ENCODE measurements at regions not wholly inside any gene's neighbourhood (a gene's known extent, or its start where the extent isn't known, plus 50 kb on each side); places are given as distances from the start of the nearest gene placed in this dataset.
A peak's percentile ranks its signal among the peaks of the same experiment; 100 is the strongest.
"Not testable (repeated sequence)": the region's sequence is repeated elsewhere in the genome, so short reads cannot be mapped to it uniquely, and the experiment has no call there.

DNA sequence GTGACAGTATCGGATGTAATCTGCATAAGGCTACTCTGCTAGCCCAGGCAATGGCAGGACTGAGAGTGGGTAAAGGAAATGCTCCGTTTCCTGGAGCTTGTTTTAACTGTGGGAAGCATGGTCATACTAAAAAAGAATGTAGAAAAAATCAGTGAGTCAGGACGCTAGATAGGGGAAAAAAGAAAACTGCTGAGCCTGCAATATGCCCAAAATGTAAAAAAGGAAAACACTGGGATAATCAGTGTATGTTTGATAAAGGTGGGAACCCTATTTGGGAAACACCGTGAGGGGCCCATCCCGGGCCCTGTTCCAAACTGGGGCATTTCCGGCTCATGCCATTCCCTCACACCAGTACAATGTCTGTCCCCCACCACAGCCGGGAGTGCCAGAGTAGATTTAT, 775.8 kb downstream of the ZPLD1 start:
- FAIRE-seq: no peak

DNA sequence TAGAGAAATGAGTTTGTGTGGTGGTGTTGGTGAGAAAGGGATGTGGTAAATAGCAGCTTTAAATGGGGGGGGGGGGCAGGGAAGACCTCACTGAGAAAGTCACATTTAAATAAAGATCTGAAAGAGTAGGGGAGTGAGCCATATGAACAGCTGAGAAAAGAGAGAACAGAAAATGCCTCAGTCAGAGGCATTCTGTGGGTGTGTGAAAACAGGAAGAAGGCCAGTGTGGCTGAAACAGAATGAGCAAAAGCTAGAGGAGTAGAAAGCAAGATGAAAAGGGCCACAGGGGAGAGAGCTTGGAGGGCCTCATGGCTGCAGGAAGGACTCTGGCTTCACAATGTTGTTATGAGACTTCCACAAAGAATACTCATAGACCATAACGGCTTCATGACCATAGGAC, 783.3 kb downstream of the ZPLD1 start:
- FAIRE-seq: no peak

DNA sequence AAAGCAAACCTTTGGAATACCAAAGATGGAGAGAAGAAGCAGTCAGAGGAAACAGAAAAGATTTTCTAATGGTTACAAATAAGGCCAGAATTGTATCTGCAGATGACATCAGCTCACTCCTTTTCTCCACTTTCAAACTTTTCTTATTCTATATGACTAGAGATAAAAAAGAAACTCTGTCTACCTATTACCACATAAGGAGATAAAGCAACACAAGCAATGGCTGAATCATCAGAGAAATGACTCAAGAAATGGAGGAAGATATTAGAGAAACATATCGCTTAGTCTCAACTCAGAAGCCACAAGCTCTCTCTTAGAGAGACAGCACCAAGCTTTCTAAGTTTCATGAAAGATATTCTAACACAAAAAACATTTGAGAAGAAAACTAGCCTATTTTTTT, 784.0 kb downstream of the ZPLD1 start:
- FAIRE-seq: no peak

DNA sequence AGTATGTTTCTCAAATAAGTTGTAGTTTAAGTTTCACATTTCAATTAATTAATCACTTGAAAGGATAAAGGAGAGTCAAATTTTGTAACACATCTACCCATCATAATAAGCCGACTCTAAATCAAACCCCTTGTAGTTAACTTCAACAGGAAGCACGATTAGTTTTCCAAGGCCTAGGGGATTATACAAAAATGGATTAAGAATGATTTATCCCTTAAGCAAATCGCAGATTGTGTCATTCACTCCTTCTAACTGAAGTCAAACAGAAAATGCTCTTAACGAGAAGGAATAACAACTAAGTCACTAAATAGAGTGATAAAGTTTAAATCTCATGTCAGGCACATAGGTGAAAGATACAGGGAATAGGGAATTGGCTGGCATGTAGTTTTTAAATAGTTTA, 792.8 kb downstream of the ZPLD1 start:
- no peak for FAIRE-seq

DNA sequence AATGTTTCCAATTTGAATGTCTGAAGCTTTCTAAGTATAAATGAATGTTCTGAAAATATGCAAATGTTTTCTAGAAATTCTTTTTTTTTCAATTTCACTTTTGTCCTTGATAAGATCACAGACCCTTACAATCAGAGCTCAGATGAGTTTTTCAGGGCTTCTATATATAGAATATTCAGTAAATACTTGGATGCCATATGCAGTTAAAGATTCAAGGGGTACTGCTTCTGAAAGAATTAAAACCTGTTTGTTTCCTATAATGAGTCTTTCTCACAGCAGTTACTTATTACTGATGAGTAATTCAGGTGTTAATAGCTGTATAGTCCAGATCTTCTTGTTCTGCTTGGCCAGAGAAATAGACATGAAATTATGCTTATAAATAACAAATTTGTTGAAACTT, 812.6 kb downstream of the ZPLD1 start:
- FAIRE-seq: no peak

DNA sequence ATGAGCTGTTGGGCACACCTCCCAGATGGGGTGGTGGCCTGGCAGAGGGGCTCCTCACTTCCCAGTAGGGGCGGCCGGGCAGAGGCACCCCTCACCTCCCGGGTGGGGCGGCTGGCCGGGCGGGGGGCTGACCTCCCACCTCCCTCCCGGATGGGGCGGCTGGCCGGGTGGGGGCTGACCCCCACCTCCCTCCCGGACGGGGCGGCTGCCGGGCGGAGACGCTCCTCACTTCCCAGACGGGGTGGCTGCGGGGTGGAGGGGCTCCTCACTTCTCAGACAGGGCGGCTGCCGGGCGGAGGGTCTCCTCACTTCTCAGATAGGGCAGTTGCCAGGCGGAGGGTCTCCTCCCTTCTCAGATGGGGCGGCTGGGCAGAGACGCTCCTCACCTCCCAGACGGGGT, 820.0 kb downstream of the ZPLD1 start:
- FAIRE-seq: not testable (repeated sequence)

DNA sequence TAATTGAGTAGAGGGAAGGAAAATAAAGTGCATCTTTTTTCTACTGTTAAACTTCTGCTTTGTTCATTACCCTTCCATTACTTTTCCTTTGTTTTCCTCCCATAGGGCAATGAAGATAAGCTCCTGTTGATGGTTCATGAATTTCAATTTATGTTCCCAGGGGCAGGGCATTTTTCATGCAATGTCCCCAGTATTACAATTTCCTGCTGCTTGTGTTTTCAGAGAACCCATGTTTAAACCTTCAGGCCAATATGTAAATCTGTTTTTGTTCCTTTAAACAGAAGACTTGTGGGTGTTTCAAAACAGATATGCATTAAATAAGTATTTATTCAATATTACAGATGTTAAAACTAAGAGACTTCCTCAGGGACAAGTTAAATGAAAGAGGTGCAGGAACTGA, 834.5 kb downstream of the ZPLD1 start:
- no peak for FAIRE-seq

DNA sequence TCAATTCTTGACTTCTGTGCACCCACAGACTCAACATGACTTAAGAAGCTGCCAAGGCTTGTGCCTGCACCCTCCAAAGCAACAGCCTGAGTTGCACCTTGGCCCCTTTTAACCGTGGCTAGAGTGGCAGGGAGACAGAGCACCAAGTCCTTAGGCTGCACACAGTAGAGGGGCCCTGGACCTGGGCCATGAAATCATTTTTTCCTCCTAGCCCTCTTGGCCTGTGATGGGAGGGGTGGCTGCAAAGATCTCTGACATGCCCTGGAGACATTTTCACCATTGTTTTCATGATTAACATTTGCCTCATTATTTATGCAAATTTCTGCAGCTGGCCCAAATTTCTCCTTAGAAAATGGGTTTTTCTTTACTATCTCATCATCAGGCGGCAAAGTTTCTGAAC, 836.8 kb downstream of the ZPLD1 start:
- no peak for FAIRE-seq

DNA sequence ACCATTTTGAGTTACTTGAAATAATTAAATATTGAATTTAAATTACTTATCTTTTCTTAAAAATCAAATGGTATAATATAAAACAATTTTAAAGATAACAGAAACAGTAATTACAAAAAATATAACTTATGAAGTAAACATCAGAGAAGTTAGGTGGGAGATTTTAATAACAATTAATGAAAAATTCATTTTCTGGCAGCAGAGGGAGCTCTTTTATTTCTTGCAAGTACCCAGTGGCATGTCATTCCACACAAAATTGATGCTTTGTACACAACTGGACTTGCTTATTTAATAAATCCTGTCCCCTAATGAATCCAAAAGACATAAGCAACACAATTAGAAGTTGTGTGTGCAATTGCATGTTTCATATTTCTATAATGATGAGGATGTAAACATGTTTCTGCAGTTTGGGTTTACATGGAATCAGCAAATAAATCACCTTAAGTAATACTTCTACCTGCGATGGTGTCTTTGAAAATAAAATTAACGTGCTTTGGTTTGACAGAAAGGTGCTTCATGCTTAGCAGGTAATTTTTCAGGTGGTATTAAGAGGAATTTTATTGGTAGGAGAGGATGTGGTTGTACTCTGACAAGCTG, 861.3 kb downstream of the ZPLD1 start:
- FAIRE-seq: peak; percentile 74

DNA sequence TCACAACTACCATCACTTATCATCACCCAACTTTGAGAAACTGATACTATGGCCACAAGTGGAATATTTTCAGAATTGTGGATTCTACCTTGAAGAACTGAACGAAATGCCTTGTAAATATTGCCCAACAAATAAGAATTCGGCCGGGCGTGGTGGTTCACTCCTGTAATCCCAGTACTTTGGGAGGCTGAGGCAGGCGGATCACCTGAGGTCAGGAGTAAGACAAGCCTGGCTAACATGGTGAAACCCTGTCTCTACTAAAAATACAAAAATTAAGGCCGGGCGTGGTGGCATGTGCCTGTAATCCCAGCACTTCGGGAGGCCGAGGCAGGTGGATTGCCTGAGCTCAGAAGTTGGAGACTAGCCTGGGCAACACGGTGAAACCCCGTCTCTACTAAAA, 862.7 kb downstream of the ZPLD1 start:
- FAIRE-seq: not testable (repeated sequence)

DNA sequence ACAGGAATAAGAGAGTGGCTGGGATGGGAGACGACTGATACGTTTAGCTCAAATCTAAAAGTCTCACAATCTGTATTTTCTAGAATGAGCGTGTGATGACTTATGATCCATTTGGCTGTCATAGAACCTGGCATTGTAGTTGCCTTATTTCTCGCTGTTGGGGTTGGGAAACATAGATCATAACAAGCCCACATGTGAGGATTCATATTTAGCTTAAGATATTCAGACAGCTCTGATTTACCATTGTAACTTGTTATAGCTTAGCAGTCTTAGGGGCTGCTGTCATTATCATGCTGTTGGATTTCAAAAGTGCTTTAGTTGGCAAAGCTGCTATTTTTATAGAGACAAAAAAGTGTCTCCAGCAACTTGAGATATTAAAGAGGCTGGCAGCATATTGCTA, 871.3 kb downstream of the ZPLD1 start:
- no peak for FAIRE-seq

DNA sequence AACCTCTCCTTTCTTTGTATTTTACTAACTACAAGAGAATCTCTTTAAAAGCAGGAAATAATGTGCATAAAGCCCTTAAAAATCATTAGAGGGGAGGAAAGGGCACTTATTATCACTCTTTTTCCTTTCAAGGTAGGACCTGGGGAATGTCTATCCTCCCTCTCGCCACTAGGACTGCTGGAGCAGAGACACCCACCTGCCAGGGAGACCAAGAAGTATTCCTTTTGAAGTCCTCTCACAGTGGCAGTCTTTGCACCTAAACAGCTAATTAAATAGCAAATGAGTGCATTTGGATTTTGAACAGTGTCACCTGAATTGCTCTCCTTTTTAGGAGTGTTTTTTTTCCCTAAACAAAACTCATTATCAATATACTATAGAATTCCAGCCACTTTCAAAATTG, 874.1 kb downstream of the ZPLD1 start:
- no peak for FAIRE-seq

DNA sequence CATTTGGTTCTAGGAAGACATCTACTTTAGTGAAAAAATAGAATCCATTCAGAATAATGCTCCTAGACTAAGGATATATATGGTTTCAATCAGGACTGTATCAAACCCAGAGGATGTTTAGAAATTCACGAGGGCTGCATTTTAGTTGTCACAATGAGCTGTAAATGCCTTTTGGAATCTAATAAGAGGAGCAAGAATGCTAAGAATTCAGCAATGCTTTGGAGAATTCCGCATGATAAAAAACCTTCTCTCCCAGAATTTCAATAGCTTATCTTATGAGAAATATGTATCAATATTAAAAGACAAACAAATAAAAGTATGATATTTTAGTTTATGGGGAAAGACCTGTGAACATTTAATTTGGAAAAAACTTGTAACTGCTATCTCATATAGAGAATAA, 885.1 kb downstream of the ZPLD1 start:
- no peak for FAIRE-seq

DNA sequence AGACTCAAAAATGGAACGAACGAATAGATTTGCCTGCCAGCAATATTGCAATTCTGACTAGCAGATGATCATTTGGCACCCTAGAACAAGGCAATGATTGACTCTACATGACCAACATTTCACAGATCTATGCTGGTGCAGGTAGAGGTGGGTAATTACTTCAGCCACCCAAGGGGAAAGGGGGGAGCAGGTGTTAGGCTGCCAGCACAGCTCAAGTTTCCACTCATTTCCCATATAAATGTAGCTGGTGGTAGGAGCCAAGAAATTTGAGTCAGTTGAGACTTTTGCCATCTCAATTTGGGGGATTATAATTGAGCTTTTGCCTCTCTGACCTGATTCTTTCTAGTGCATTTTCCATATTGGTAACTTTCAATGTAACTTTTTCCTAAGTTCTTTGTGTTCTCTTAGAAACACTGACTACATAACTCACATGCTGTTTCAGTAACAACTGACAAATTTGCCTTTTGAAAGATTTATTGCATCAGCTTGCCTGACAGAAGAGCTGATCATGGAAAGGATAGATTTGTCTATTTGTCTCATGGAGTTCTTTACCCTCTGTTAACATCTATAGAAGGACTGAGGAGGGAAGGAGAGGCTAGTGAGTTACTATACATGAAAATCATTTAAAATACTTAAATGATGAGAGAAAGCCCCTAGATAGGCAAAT, 902.5 kb downstream of the ZPLD1 start:
- no peak for FAIRE-seq

DNA sequence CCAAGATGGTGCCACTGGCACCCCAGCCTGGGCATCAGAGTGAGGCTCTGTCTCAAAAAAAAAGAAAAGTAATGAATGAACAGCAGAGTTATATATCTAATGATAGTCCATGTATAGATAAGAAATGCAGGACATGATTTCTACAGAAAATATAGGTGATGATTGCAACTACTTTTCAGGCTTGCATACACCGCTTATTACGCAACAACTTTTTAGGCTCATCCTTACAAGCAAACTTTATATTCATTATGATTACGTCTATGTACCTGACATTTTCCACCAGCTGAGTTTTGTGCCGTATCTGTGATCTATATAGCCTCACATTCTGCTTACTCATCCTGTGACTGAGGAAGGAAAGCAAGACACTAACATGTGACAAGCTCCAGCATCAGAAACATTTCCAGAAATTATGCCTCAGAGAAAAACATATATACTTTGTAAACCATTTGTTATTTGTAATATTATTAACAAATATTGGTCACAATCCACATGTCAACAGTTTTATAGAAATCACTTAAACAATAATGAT, 906.3 kb downstream of the ZPLD1 start:
- no peak for FAIRE-seq

DNA sequence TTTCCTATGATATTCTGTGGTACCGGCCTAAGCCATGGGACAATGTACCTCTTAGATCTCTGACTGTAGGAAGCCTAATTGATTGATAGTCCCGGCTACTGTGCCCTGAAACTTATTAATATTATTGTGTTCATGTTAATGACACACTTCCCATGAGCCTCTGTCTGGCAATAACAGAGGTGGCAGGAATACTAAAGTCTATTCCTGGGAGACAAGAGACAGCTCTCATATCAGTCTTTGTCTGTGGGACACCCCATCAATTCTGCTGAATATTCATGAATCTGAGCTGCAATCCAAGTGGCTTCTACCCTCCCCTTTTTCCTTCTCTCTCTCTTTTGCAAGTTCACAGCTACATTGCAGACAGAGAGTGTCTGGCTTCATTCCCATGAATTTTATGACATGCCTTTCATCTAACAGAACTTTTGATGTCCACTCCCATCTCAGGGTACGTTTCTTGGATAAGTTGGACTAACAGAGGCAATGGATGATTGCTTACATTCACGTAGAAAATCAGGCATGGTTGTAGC, 907.5 kb downstream of the ZPLD1 start:
- FAIRE-seq: no peak

DNA sequence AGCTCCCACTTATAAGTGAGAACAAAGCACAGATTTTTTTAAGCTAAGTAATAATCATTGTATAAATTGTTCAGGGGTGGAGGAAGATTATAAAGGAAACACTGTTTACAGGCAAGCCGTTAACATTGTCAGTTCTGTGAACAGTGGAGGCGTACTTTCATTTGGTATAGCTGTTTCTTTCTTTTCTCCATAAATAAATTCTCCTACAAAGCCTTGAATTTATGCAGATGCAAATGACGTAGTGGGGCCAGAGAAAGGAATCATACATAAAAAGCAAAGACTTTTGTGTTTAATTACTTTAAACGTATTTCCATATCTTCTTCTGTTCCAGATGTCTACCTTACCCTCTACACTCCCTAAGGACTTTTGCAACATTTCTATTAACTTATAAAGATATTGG, 914.9 kb downstream of the ZPLD1 start:
- no peak for FAIRE-seq

DNA sequence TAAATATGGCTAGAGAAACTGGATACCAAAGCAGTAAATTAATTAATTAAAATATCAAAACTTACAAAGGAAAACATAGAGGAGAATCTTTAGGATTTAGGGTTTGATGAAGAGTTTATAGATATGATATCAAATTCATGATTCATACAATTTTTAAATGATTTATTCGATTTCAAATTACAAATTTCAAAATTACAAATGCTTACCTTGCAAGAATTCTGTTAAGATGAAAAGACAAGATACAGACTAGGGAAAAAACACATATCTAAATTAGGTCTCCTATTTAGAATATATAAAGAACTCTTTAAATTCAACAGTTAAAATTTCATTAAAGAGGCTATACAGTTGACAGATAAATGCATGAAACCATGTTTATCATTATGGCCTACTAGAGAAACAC, 930.7 kb downstream of the ZPLD1 start:
- FAIRE-seq: no peak

DNA sequence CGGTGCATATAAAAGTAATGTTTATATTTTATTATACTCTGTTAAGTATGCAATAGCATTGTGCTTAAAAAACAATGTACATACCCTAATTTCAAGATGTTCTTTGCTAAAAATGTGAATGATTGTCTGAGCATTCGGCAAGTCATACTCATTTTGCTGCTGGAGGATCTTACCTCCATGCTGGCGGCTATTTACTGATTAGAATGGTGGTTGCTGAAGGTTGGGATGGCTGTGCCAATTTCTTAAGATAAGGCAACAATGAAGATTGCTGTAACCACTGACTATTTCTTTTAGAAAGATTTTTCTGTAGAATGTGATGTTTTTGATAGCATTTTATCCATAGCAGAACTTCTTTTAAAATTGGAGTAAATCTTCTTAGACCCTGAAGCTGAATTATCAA, 932.7 kb downstream of the ZPLD1 start:
- no peak for FAIRE-seq

DNA sequence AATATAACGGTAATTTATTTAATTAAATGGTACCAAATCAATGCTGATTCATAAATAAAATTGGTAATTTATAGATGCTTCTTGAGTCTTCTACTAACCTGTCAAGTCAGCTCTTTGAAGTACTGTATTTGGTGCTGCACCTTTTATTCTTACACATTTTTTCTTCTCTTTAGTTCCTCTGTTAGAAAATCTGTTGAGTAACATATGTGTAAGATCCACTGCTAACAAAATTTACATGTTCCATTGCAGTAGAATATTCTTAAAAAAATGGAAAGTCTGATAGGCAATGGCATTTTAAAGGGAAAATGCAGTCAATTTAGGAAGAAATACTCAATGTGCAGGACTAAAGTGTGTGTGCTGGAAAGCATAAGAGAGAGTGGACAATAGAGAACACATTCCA, 936.6 kb downstream of the ZPLD1 start:
- no peak for FAIRE-seq

DNA sequence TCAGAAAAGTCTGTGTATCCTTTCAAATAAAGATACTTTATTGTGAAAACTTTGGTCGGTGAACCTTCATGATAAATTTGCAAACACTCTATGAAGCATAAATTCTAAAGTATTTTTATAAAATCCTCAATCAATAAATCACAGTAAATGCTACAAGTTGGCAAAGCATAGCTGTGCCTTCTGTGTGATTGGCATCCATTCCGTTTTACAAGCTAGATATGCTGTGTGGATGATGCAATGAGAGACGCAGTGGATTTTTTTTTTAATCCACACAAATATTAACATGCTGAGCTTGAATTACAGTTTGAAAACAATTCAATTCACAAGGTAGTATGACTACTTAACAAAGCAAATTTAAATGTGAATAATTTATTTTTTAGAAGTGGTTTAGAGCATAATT, 937.2 kb downstream of the ZPLD1 start:
- FAIRE-seq: no peak

DNA sequence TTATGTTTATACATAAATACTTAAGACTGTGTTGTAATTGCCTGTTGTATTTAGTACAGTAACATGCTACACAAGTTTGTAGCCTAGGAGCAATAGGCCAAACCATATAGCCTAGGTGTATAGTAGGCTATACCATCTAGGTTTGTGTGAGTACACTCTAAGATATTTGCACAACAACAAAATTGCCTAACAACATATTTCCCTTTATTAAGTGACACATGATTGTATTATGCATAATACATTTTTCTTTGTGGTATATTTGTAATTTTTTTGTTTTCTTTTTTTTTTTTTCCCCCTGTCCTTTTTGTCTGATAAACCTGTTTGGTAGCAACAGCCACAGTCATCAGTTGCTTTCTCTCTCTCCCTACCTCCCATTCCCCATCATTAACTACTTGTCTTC, 945.6 kb downstream of the ZPLD1 start:
- FAIRE-seq: no peak

DNA sequence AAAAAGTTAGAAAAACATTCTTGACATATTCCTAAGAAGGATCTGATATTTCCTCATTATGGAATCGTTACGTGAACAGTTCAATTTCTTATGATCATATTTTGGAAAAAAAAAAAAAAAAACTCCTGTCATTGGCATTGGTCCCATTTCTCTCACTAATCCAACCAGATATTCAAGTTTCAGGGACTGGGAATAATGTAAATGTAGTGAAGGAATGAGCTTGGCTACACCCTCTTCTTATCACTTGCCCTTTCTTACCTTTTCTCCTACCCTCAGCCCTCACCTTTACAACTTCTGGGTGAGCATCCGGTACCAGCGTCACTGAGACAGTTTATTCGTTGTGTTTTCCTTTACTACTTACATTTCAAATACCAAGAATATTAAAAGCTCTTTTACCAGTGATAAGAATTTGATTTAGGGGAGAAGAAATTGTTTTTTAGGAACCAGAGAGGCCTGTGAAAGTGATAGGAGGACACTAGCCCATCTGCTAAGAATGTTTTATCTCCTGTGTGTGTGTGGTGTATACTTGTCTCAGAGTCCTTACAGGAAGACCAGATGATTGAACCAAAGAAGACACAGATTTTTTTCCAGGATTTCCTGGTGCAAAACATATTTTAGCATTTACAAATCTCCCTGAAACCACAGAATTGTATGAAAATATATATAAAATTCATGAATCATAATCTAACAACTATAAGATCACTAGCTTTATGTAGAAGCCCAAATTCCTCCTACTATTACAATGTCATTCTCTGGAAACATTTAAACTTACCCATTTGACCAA, 946.7 kb downstream of the ZPLD1 start:
- FAIRE-seq: no peak

All from islet of Langerhans (tissue), 1 donor.